Gastroesophageal sphincter (tissue), 3 donors: ENCODE measurements at regions not wholly inside any gene's neighbourhood (a gene's known extent, or its start where the extent isn't known, plus 50 kb on each side); places are given as distances from the start of the nearest gene placed in this dataset.

Source experiments
- CTCF ChIP-seq, 4 experiments: fragments of 200-600 bp in 2 of 4; fragments of 450-650 bp in 2 of 4; sonication (generic) in 1 of 4; IDR thresholded peaks; one replicate each; pipeline ENCODE4 v1.5.1; 2017 to 2019; ENCODE audit warnings: antibody characterized with exemption in 4 of 4, mild to moderate bottlenecking in 2 of 4, moderate library complexity in 2 of 4
- EP300 ChIP-seq: sonication (generic); formaldehyde crosslinking; IDR thresholded peaks from one replicate; pipeline ENCODE4 v1.6.1; 2017; ENCODE audit warnings: antibody characterized with exemption, mild to moderate bottlenecking
- POLR2A ChIP-seq, 2 donors: fragments of 450-650 bp; IDR thresholded peaks; one replicate each; pipeline ENCODE4 v1.6.1; 2017; ENCODE audit warnings: antibody characterized with exemption in 2 of 2, mild to moderate bottlenecking in 2 of 2, moderate library complexity in 1 of 2
- POLR2AphosphoS5 ChIP-seq: sonication (generic); formaldehyde crosslinking; IDR thresholded peaks from one replicate; pipeline ENCODE4 v1.6.1; 2017; ENCODE audit warnings: antibody characterized with exemption

GRCh38 chr3:124393340-124393739, 336.9 kb upstream of the UMPS start:
- TF ChIP-seq CTCF (IDR thresholded peaks at IDR 0.05) = no peak
- no peak for TF ChIP-seq POLR2A (IDR thresholded peaks at IDR 0.05)
- no peak for TF ChIP-seq EP300
- TF ChIP-seq POLR2AphosphoS5 = no peak
